ENCODE measurements at regions not wholly inside any gene's neighbourhood (a gene's known extent, or its start where the extent isn't known, plus 50 kb on each side); places are given as distances from the start of the nearest gene placed in this dataset.
"Not testable (repeated sequence)": the region's sequence is repeated elsewhere in the genome, so short reads cannot be mapped to it uniquely, and the experiment has no call there.

- TF ChIP-seq CTCF (IDR thresholded peaks at IDR 0.05; ENCODE audit: insufficient read depth, low read length, severe bottlenecking) = no peak
- H3K27me3 ChIP-seq (ENCODE audit: control insufficient read depth, insufficient read depth, low read length) = no peaks in the 10 kb centered on the region
- no peak overlapping the region for H3K4me3 ChIP-seq (ENCODE audit: low read depth, low read length)
- peak; percentile 19 for DNase-seq (ENCODE audit: low read depth)
- no peaks in the 10 kb centered on the region for H3K36me3 ChIP-seq (ENCODE audit: control insufficient read depth, insufficient read depth, low read length)
- FAIRE-seq = no peak
Observed at GRCh38 chr1:99062192-99062591, 57.5 kb upstream of the PLPPR5 start.

- no peaks in the 10 kb centered on the region for H3K36me3 ChIP-seq (ENCODE audit: control insufficient read depth, insufficient read depth, low read length)
- no peak for FAIRE-seq
- no peaks in the 10 kb centered on the region for H3K27me3 ChIP-seq (ENCODE audit: control insufficient read depth, insufficient read depth, low read length)
- TF ChIP-seq CTCF (IDR thresholded peaks at IDR 0.05; ENCODE audit: insufficient read depth, low read length, severe bottlenecking) = no peak
- H3K4me3 ChIP-seq (ENCODE audit: low read depth, low read length) = no peak overlapping the region
- no peak for DNase-seq (ENCODE audit: low read depth)
Observed at GRCh38 chr1:99069146-99069545, 64.5 kb upstream of the PLPPR5 start.

- not testable (repeated sequence) for FAIRE-seq; DNase-seq (ENCODE audit: low read depth); H3K36me3 ChIP-seq (ENCODE audit: control insufficient read depth, insufficient read depth, low read length); H3K27me3 ChIP-seq (ENCODE audit: control insufficient read depth, insufficient read depth, low read length); H3K4me3 ChIP-seq (ENCODE audit: low read depth, low read length)
Observed at GRCh38 chr1:99078529-99078928, 73.9 kb upstream of the PLPPR5 start.

- TF ChIP-seq CTCF (IDR thresholded peaks at IDR 0.05; ENCODE audit: insufficient read depth, low read length, severe bottlenecking) = no peak
- no peaks in the 10 kb centered on the region for H3K27me3 ChIP-seq (ENCODE audit: control insufficient read depth, insufficient read depth, low read length)
- no peak overlapping the region for H3K4me3 ChIP-seq (ENCODE audit: low read depth, low read length)
- FAIRE-seq (no peak), DNase-seq (ENCODE audit: low read depth) (no peak)
- H3K36me3 ChIP-seq (ENCODE audit: control insufficient read depth, insufficient read depth, low read length) = no peaks in the 10 kb centered on the region
Observed at GRCh38 chr1:99082366-99082765, 77.7 kb upstream of the PLPPR5 start.

- H3K27me3 ChIP-seq (ENCODE audit: control insufficient read depth, insufficient read depth, low read length) = no peaks in the 10 kb centered on the region
- FAIRE-seq = no peak
- no peaks in the 10 kb centered on the region for H3K36me3 ChIP-seq (ENCODE audit: control insufficient read depth, insufficient read depth, low read length)
- no peak for DNase-seq (ENCODE audit: low read depth)
- H3K4me3 ChIP-seq (ENCODE audit: low read depth, low read length) = no peak overlapping the region
- no peak for TF ChIP-seq CTCF (IDR thresholded peaks at IDR 0.05; ENCODE audit: insufficient read depth, low read length, severe bottlenecking)
Observed at GRCh38 chr1:99083338-99083737, 78.7 kb upstream of the PLPPR5 start.

GRCh38 chr1:99084562-99084961 lies 79.9 kb upstream of the PLPPR5 start:
- no peak for TF ChIP-seq CTCF (IDR thresholded peaks at IDR 0.05; ENCODE audit: insufficient read depth, low read length, severe bottlenecking)
- Histone ChIP-seq H3K4me3 (ENCODE audit: low read depth, low read length) (no peak overlapping the region), H3K36me3 (ENCODE audit: control insufficient read depth, insufficient read depth, low read length) (no peaks in the 10 kb centered on the region), H3K27me3 (ENCODE audit: control insufficient read depth, insufficient read depth, low read length) (no peaks in the 10 kb centered on the region)
- no peak for DNase-seq (ENCODE audit: low read depth)
- FAIRE-seq = no peak

Data from bronchial epithelial cell (primary cell).